Activated CD4-positive, alpha-beta T cell treated with anti-CD3 and anti-CD28 coated beads, Interleukin-2, amount 10 ng/mL, durations not matched to agents 24 days and 14 days (primary cell): ENCODE measurements at regions not wholly inside any gene's neighbourhood (a gene's known extent, or its start where the extent isn't known, plus 50 kb on each side); places are given as distances from the start of the nearest gene placed in this dataset.

ENCODE experiments used
- DNase-seq: peaks from one replicate; pipeline ENCODE4 v3.0.0; 2022
- H3K27ac Mint-ChIP-seq: one replicate; pipeline ENCODE4 v1.8.0; 2022; ENCODE audit warnings: mild to moderate bottlenecking, mixed read lengths
- H3K27me3 Mint-ChIP-seq: one replicate; pipeline ENCODE4 v1.8.0; 2022; ENCODE audit warnings: mixed read lengths
- H3K36me3 Mint-ChIP-seq: one replicate; pipeline ENCODE4 v1.8.0; 2022; ENCODE audit warnings: low read depth, mild to moderate bottlenecking, mixed read lengths
- H3K4me1 Mint-ChIP-seq: one replicate; pipeline ENCODE4 v1.8.0; 2021; ENCODE audit warnings: mixed read lengths
- H3K4me3 Mint-ChIP-seq: one replicate; pipeline ENCODE4 v1.8.0; 2022; ENCODE audit warnings: mild to moderate bottlenecking, moderate library complexity, mixed read lengths
- H3K9me3 Mint-ChIP-seq: one replicate; pipeline ENCODE4 v1.8.0; 2021; ENCODE audit warnings: mixed read lengths
- intact Hi-C: fragments of 100-400 bp; cut with micrococcal nuclease; formaldehyde crosslinking; loops from one replicate; pipeline ENCODE4 v1.15.1; 2023

- DNase-seq = no peak
- peaks cover 9% of the 10 kb centered on the region for H3K27me3 Mint-ChIP-seq
- no peak overlapping the region for H3K27ac Mint-ChIP-seq
- intact Hi-C loops = no loop called here
- no peaks in the 10 kb centered on the region for H3K36me3 Mint-ChIP-seq
- H3K4me1 Mint-ChIP-seq = peaks cover 15% of the 10 kb centered on the region
- H3K9me3 Mint-ChIP-seq = no peaks in the 10 kb centered on the region
- H3K4me3 Mint-ChIP-seq = no peak overlapping the region
Observed at GRCh38 chr12:68410018-68410660, 78.0 kb upstream of the MDM1 start.

- Mint-ChIP-seq H3K36me3 (peaks cover 4% of the 10 kb centered on the region), H3K4me1 (peaks cover 8% of the 10 kb centered on the region), H3K9me3 (peaks cover 3% of the 10 kb centered on the region), H3K27ac (no peak overlapping the region), H3K4me3 (no peak overlapping the region), H3K27me3 (peaks cover 7% of the 10 kb centered on the region)
- DNase-seq = no peak
- intact Hi-C loops = no loop called here
Observed at GRCh38 chr12:68411371-68411770, 79.2 kb upstream of the MDM1 start.

- intact Hi-C loops = no loop called here
- Mint-ChIP-seq H3K9me3 (peaks cover 4% of the 10 kb centered on the region), H3K4me3 (no peak overlapping the region), H3K4me1 (peaks cover 7% of the 10 kb centered on the region), H3K27me3 (peaks cover 2% of the 10 kb centered on the region), H3K36me3 (peaks cover 6% of the 10 kb centered on the region), H3K27ac (no peak overlapping the region)
- DNase-seq = no peak
Observed at GRCh38 chr12:68414988-68415387, 82.8 kb upstream of the MDM1 start.

- DNase-seq = no peak
- Mint-ChIP-seq H3K36me3 (peaks cover 6% of the 10 kb centered on the region), H3K27me3 (no peaks in the 10 kb centered on the region), H3K4me1 (peaks cover 11% of the 10 kb centered on the region), H3K4me3 (no peak overlapping the region), H3K9me3 (peaks cover 4% of the 10 kb centered on the region), H3K27ac (no peak overlapping the region)
- intact Hi-C loops = no loop called here
Observed at GRCh38 chr12:68416350-68416749, 84.2 kb upstream of the MDM1 start.

DNA sequence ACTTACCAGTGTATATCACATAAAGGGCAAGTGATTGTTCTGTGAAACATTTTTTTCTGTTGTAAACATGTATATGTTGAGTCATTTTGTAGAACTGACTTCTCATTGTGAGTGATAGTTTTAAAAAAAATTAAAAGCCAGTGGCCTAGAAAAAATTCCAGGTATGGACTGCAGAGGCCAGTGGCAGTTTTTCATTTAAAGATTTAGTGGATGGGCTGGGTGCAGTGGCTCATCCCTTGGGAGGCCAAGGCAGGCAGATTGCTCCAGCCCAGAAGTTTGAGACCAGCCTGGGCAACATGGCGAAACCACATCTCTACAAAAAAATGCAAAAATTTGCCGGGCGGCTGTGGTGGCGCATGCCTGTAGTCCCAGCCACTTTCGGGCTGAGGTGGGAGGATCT lies 84.7 kb upstream of the MDM1 start:
- H3K27me3 Mint-ChIP-seq = no peaks in the 10 kb centered on the region
- peaks cover 4% of the 10 kb centered on the region for H3K9me3 Mint-ChIP-seq
- intact Hi-C loops = no loop called here
- H3K4me3 Mint-ChIP-seq = no peak overlapping the region
- no peak overlapping the region for H3K27ac Mint-ChIP-seq
- H3K36me3 Mint-ChIP-seq = peaks cover 6% of the 10 kb centered on the region
- no peak for DNase-seq
- peaks cover 11% of the 10 kb centered on the region for H3K4me1 Mint-ChIP-seq

GRCh38 chr12:68418137-68418460 lies 85.9 kb upstream of the MDM1 start:
- intact Hi-C loops = no loop called here
- Mint-ChIP-seq H3K9me3 (peaks cover 4% of the 10 kb centered on the region), H3K27ac (no peak overlapping the region), H3K36me3 (peaks cover 6% of the 10 kb centered on the region), H3K27me3 (no peaks in the 10 kb centered on the region), H3K4me3 (no peak overlapping the region), H3K4me1 (peaks cover 13% of the 10 kb centered on the region)
- DNase-seq = no peak

DNA sequence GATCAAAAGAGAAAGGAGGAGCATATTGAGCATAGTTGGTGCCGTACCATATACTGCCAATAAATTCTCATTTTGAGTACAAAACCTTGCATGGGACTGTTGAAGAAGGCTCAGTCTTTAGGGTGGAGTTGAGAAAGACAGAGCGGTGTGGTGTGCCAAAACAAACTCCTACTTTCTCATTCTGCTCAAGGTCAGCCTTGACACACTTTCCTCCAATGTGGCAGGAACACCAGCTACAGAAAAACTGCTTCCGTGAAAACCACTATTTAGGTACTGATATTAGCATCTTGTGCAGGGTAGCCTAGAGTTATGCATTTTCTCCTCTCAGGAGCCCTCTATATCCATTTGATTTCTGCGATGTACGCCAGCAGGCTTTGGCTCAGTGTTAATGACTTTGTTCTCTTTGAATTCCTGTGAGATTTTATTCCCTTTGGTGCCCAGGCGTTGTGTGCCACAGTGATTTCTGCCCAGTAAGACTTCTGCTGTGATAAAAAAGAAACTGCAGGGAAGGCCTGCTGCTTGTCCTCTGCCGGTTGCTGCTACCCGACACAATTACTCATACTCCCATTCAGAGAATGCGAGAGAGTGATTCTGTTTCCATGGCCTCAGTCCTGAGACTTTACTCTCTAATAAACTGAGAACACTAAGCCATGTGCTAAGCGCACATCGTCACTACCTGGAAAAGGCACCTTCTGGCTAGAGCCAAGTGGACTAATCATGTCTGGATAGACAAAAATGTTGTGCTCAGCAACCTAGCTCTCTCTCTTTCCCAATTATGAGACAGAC lies 88.3 kb upstream of the MDM1 start:
- H3K36me3 Mint-ChIP-seq = peaks cover 6% of the 10 kb centered on the region
- H3K4me1 Mint-ChIP-seq = peaks cover 13% of the 10 kb centered on the region
- peaks cover 6% of the 10 kb centered on the region for H3K9me3 Mint-ChIP-seq
- no peak for DNase-seq
- no peak overlapping the region for H3K27ac Mint-ChIP-seq
- no peak overlapping the region for H3K4me3 Mint-ChIP-seq
- intact Hi-C loops = no loop called here
- H3K27me3 Mint-ChIP-seq = no peaks in the 10 kb centered on the region

GRCh38 chr12:68422159-68422558 lies 90.0 kb upstream of the MDM1 start:
- intact Hi-C loops = no loop called here
- Mint-ChIP-seq H3K36me3 (peaks cover 2% of the 10 kb centered on the region), H3K9me3 (peaks cover 4% of the 10 kb centered on the region), H3K4me1 (peaks cover 11% of the 10 kb centered on the region), H3K27me3 (no peaks in the 10 kb centered on the region), H3K4me3 (no peak overlapping the region), H3K27ac (no peak overlapping the region)
- no peak for DNase-seq

- Mint-ChIP-seq H3K4me1 (peaks cover 8% of the 10 kb centered on the region), H3K27ac (no peak overlapping the region), H3K36me3 (no peaks in the 10 kb centered on the region), H3K9me3 (peaks cover 4% of the 10 kb centered on the region), H3K4me3 (no peak overlapping the region), H3K27me3 (no peaks in the 10 kb centered on the region)
- intact Hi-C loops = no loop called here
- no peak for DNase-seq
Observed at GRCh38 chr12:68422956-68423574, 90.9 kb upstream of the MDM1 start.

DNA sequence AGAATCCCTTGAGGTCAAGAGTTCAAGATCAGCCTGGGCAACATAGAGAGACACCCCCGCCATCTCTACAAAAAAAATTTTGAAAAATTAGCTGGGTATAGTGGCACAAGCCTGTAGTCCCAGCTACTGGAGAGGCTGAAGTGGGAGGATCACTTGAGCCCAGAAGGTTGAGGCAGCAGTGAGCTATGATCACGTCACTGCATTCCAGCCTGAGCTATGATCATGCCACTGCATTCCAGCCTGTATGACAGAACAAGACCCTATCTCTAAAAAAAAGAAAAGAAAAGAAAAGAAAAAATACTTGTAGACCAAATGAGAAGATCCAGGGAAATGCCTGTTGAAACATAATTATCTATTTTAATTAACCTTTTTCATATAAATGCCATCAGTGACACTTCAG lies 93.8 kb upstream of the MDM1 start:
- Mint-ChIP-seq H3K27ac (no peak overlapping the region), H3K4me1 (peaks cover 3% of the 10 kb centered on the region), H3K36me3 (no peaks in the 10 kb centered on the region), H3K4me3 (no peak overlapping the region), H3K27me3 (no peaks in the 10 kb centered on the region), H3K9me3 (peaks cover 4% of the 10 kb centered on the region)
- DNase-seq = no peak
- intact Hi-C loops = no loop called here

GRCh38 chr12:68428211-68428610 lies 96.0 kb upstream of the MDM1 start:
- Mint-ChIP-seq H3K4me3 (no peak overlapping the region), H3K27ac (no peak overlapping the region), H3K9me3 (peaks cover 4% of the 10 kb centered on the region), H3K27me3 (no peaks in the 10 kb centered on the region), H3K4me1 (no peaks in the 10 kb centered on the region), H3K36me3 (no peaks in the 10 kb centered on the region)
- no peak for DNase-seq
- intact Hi-C loops = no loop called here

DNA sequence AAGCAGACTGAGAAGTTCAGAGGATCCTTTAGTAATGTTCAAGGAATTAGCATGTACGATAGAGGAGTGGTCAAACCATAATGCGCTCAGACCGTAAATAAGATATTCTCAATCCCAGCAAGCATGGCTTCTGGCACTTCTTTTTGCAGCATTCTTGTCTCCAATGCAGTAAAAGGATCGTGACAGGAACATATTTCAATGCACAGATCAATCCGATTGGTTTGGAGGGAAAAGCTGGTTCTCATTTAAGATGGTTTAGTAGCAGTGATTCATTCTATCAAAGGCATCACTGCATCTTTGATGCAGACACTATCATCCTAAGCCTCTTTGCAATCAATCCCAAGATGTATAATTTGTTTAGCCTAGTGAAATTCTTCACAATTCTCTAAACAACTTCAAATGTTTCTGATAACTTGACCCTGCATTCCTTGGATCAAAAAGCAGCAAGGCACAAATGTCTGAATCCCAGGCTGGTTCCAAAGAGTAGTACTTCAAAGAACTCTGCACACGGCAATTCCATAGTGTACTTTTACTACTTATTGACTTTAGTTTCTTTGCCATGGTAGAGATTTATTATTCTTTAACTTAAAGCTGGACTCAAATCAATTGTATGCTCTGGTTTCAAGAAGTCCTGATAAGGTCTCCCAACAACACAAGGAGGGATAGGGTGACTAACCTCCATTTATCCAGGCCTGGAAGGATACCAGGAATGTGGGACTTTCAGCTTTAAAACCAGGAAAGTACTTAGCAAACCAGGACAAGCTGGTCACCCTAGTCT lies 96.8 kb upstream of the MDM1 start:
- Mint-ChIP-seq H3K4me1 (no peaks in the 10 kb centered on the region), H3K9me3 (peaks cover 4% of the 10 kb centered on the region), H3K36me3 (peaks cover 4% of the 10 kb centered on the region), H3K27me3 (no peaks in the 10 kb centered on the region), H3K4me3 (no peak overlapping the region), H3K27ac (no peak overlapping the region)
- intact Hi-C loops = no loop called here
- DNase-seq = no peak

- Mint-ChIP-seq H3K27me3 (no peaks in the 10 kb centered on the region), H3K36me3 (peaks cover 4% of the 10 kb centered on the region), H3K27ac (no peak overlapping the region), H3K9me3 (peaks cover 4% of the 10 kb centered on the region), H3K4me3 (no peak overlapping the region), H3K4me1 (no peaks in the 10 kb centered on the region)
- intact Hi-C loops = no loop called here
- DNase-seq = no peak
Observed at GRCh38 chr12:68429696-68430095, 97.5 kb upstream of the MDM1 start.

DNA sequence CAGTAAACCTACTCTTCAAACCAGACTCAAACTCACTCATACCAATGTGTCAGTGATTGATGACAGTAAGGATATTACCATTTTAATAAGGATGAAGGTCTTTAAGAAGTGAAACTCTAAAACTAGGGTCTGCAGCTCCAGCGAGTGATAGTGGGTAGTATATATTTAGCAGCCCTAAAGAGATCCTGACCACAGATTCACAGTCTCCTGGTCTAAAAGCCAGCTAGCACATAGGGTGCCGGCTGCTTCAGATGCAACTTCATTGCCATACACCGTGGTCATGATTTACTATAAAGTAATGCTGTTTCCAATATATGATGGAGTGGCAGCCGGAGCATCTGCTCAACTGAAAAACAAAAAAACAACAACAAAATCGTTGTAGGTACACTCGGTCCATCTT lies 99.6 kb upstream of the MDM1 start:
- intact Hi-C loops = no loop called here
- Mint-ChIP-seq H3K9me3 (peaks cover 8% of the 10 kb centered on the region), H3K27ac (no peak overlapping the region), H3K4me3 (no peak overlapping the region), H3K4me1 (no peaks in the 10 kb centered on the region), H3K36me3 (peaks cover 7% of the 10 kb centered on the region), H3K27me3 (no peaks in the 10 kb centered on the region)
- DNase-seq = no peak
